ENCODE measurements at regions not wholly inside any gene's neighbourhood (a gene's known extent, or its start where the extent isn't known, plus 50 kb on each side); places are given as distances from the start of the nearest gene placed in this dataset.
"Not testable (repeated sequence)": the region's sequence is repeated elsewhere in the genome, so short reads cannot be mapped to it uniquely, and the experiment has no call there.

DNA sequence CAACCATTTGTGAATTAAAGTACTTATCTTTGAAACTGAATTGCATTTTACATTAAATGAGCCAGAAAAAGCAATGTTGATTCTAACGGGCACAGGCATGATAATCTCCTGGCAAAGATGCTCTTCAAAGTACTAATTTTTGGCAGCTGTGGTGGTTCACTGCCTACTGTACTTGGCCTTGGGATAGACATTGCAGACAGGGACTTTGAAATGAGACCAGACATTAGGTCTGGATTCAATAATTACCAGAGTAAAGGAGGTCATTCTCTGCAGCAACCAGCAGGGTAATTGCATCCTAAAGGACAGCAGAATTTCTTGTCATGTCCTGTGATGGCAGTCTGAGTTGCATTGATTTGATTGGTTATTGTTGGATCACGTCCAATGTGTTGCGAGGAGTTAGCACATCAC lies 986.5 kb downstream of the TDRD15 start:
- DNase-seq (ENCODE audit: low spot score), result no peak

DNA sequence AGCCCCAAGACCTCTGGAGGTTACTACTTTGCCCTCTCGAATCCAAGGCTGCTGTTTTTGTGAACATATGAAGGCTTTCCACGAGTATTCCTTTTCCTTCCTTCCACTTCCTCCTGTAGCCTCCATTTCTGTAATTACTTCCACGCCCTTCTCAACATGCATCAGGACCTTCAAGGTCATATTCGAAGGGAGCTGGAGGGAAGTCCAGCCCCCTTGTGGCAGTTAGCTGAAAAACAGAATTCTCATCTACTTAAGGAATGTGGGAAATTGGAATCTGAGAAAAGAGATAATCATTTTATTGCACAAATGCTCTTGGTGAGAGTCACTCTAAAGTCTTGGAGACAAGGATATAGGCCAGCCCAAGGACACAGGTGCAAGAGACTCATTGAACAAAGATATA lies 1000.2 kb downstream of the TDRD15 start:
- no peak for DNase-seq (ENCODE audit: low spot score)

DNA sequence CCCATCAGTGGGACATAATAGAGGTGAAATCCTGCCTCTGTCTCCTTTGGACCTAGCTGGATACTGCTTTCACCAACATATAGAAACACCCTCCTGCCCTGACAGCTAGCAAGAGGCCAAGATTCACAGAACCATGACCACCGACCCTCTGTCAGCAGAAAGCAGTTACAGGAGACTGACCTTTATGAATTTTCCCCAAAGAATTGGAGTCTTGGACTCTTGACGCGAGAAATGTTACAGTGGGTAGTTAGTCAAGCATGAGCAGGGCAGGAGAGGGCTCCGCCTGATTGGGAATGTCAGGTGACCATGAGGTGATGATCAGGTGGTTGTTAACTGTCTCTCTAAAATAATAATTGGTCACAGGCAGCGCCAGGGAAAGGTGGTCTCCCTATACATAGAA lies 1002.3 kb downstream of the TDRD15 start:
- no peak for DNase-seq (ENCODE audit: low spot score)

DNA sequence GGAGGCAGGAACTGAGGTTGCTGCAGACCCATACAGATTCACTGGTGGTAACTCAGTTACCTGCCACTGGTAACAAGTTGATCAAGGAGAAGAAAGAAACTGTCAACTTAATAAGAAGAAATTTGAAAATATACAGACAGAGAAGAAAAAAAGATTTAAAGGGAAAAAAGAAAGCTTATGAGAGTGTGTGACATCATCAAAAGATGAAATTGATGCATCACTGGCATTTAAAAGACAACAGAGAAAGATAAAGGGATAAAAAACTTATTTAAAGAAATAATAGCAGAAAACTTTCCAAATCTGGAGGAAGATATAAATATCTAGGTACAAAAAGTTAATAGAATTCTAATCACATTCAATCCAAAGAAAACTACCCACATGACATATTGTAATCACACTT lies 1003.2 kb downstream of the TDRD15 start:
- DNase-seq (ENCODE audit: low spot score), result no peak

DNA sequence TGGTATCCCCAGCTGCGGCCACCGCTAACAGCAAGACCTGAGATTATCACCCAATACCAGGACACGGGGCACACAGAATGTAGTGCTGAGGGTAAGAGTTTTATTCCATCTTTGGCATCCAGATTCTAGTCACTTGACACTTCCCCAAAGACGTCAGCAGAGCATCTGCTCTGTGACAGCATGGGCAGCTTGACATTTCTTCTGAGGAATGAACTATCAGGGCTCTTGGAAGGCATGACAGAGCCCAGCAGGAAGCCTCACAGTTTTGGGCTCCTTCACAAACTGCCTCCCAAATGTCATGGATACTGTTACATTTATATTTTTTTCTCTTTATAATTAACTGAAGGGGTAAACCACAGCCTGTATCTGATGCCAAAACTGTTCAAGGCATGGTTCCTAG lies 1010.7 kb downstream of the TDRD15 start:
- no peak for DNase-seq (ENCODE audit: low spot score)

DNA sequence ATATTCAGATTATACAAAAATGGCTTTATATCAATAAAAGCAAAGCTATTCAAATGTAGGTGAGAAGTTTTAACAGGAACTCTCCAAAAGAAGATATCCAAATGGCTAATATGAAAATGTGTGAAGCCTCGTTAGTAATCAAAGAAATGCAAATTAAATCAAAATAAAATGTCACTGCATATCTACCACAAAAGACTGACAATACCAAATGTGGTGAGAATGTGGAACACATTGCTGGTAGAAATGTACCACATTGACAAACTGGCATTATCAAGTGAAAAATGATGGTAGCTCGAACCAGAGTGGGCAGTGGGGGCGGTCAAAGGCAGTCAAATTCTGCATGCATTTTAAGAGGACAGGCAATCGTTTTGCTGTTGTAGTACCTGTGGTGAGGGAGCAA lies 1012.7 kb downstream of the TDRD15 start:
- DNase-seq (ENCODE audit: low spot score), result no peak

DNA sequence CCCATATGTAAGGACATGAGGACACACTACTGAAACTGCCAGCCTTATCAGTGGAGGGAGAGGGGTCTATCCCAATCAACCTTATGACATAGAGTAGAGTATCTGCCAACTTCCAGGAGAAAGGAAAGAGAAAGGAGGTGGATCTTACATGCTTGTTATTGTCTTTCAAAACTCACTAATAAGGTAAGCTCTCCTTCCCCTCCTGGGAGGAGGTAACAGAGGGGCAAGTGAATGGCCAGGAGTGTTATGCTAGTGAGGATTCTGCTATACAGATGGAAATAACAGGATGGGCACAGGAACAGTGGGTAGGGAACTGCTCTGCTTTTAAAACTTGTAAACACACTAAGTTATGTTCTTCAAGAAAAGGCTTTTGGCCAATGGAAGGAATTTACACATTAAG lies 1020.1 kb downstream of the TDRD15 start:
- no peak for DNase-seq (ENCODE audit: low spot score)

DNA sequence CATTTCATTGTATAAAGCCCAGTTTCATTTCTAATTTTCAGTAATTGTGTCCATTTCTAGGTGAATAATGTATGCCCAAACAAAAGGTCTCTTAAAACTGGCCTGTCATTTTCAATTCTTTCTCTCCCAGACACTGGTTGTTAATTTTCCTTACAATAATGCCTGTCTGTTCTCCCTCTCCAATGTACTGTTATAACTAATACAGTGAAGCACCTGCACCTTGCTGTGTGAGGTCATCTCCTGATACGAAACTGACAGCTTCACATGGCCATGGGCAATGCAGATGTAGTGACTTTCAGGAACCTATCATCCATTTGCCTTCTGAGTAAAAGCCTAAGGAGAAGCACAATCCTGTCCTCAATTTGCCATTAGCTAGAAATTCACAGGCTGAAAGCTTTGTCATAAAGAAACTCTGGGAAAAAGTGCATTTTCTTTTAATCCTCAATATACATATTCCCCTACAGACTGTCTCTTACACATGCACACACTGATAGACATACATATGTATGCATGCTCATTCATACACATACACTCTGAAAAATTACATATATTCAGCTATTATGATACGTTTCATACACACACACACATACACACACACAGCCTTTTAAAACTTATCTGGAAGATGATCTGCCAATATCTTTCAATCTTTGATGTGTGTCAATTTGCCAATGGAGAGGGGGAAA lies 1030.3 kb downstream of the TDRD15 start:
- DNase-seq (ENCODE audit: low spot score), result no peak

DNA sequence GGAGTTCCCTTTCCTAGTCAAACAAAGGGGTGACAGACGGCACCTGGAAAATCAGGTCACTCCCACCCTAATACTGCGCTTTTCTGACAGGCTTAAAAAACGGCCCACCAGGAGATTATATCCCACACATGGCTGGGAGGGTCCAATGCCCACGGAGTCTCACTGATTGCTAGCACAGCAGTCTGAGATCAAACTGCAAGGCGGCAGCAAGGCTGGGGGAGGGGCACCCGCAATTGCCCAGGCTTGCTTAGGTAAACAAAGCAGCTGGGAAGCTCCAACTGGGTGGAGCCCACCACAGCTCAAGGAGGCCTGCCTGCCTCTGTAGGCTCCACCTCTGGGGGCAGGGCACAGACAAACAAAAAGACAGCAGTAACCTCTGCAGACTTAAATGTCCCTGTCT lies 1032.9 kb downstream of the TDRD15 start:
- DNase-seq (ENCODE audit: low spot score), result not testable (repeated sequence)

DNA sequence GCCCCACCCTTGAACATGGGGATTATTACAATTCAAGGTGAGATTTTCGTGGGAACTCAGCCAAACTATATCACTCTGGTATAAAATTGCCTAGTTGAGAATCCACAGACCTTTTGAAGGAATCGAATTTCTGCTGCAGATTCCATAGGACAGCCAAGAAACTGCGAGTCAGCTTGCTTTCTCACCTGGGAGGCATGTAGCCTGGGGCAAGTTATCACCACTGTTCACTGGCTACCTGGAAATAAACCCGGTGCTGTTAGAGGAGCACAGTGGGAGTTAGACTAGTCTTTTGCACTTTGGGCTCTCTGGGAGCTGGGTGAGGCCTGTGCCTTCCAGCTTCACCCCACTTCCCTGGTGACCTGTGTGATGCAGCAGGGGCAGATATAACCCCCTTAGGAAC lies 1043.5 kb downstream of the TDRD15 start:
- DNase-seq (ENCODE audit: low spot score), result no peak

DNA sequence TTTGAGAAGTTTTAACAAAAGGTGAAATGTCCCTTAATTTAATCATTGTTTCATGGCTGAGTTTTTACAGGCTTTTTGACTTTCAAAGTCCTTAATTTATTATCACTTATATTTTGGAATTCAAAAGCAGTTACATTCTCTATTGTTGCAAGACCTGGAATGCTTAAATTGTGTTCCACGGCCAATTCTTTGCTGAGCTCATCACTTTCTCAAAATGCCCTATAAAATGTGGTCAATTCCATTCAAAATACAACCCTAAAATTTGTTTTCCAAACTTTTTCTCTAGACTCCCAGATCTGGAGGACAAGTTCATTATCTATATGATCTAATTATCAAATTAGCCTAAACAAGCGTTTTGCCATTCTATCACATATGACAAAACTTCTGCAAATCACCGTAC lies 1051.2 kb downstream of the TDRD15 start:
- no peak for DNase-seq (ENCODE audit: low spot score)

DNA sequence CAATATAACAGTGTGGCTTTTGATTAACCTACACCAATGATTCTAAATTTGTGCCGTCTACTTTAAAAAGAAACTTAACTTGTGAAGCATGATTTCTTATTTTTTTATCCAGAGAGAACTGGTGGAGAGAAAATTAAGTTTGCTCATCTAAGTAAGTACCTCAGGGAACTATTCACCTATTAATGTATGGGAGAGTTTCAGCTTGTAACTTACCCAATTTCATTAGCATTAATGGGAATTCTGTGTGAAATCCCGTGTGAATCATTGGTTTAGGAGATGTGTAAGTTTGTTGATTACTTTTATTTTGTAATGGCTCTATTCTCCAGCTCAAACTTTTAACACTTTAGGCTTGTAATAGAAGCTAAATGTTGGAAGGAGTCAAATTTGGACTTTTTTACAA lies 1061.5 kb downstream of the TDRD15 start:
- no peak for DNase-seq (ENCODE audit: low spot score)

DNA sequence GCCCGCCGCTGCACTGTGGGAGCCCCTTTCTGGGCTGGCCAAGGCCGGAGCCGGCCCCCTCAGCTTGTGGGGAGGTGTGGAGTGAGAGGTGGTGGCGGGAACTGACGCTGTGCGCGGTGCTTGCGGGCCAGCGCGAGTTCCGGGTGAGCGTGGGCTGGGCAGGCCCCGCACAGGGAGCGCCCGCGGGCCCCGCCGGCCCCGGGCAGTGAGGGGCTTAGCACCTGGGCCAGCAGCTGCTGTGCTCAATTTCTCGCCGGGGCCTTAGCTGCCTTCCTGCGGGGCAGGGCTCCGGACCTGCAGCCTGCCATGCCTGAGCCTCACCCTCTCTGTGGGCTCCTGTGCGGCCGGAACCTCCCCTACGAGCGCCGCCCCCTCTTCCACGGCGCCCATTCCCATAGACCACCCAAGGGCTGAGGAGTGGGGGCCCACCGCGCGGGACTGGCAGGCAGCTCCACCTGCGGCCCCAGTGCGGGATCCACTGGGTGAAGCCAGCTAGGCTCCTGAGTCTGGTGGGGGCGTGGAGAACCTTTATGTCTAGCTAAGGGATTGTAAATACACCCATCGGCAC lies 1062.6 kb downstream of the TDRD15 start:
- not testable (repeated sequence) for DNase-seq (ENCODE audit: low spot score)

DNA sequence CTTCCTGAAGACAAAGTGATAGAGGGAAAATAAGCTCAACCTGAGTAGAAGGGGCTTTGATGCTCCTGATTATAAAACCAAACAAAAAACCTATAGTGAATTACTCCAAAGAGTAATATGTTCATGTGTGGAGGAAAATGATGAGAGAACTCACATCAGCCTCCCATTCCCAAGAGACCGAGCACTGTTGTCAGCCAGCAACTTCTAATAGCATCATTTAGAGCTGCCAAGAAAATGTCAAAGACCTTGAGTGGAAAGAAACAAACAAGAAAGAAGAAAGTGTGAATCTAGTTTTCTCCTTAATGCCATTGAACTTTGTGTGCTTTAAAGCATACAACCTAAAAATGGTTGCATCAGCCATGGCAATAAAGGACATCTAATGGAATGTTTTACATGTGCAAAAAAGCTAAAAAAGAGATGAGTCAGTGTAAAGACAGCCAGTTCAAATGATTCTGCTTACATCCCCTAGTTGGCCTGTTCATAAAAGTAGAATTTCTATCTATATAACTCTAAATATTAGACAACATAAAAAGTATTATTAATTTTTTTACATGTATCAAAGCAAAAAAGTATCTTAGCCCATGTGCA lies 1066.2 kb downstream of the TDRD15 start:
- no peak for DNase-seq (ENCODE audit: low spot score)

DNA sequence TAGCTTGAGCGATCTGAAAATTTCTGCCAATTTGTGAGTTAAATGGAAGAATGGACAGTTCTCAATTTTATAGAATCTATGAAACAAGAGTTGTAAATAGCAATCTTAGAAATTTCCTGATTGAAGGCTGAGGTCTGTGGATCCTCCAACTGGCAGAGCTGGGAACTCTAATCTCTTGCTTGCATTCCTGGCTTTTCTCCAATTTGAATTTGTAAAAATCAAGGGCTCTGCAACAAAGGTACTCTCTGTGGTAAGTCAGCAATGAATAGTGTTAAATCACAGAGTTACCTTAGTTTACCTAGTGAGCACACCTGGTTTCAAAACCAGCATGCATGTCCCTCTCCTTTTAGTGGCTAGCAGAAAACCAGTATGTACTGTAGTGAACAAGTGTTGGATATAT lies 1070.5 kb downstream of the TDRD15 start:
- DNase-seq (ENCODE audit: low spot score), result no peak

DNA sequence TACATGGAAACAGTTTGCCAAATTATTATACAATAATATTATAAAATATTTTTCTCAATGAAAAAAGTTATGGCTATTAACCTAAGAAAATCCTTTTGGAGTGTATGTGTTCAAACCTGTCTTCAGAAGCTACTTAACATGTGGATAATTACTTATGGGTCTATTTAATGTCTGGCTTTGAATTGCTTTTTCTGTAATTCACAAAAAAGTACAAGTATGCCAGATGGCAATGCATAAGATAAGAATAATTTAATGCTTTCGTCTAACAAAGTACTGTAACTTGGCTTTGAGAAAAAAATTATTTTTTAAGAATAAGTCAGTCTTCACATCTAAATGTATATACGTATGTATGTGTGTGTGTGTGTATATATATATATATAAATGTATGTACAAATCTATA lies 1073.0 kb downstream of the TDRD15 start:
- DNase-seq (ENCODE audit: low spot score), result no peak

DNA sequence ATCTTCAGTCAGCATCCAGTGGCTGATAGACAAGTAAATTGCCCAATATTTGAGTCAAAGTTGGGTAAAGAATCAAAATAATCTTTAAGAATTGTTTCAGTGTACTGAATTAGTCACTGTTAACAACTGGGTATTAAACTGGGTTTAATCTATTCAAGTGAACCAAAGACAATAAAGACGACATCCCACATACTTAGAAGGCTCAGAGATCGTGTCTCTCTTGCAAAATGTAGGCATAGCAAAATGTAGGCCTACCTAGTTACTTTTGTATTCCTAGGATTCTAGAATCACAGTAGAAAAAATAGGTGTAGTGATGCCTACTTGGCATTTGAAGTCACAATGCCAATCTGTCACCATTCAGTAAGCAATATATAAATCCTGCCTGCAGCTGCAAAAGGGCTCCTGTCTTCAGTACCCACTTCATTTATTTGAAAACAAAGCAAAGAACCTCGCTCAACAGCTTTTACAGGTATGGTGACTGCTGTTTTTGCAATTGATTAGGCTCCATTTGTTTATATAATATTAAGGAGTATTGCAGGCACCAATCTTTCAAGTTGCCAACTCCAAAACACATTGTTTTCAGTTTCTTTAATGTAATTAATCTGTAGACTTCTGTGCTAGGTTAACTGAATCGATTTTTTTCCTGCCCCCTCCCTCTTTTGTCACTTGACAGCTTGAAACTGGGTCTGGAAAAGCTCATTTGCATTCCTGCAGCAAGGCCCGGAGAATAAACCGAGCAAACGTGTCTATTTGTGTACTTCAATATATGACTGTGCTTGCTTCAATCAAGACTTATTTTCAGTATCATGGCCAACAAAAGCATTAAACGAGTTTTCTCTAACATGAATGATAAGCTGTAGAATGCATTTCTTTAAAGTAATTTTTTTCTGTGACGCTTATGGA lies 1074.9 kb downstream of the TDRD15 start:
- no peak for DNase-seq (ENCODE audit: low spot score)

DNA sequence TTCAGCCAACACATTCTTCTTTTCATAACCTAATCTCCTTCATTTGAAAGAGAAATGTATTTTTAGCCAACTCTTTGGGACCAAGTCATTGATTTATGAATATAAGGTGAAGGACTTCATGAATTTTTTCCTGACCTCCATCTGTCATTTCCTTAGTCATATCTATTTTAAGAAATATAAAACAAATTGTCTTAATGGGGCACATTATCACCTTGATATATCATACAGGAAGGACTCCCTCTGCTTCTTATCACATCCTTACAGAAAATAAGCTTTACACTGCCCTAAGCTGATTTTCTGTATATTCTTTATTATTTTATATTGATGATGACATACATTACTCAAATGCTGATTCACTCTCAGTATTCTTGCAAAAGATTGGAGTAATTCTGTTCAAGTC lies 1076.2 kb downstream of the TDRD15 start:
- DNase-seq (ENCODE audit: low spot score), result no peak

DNA sequence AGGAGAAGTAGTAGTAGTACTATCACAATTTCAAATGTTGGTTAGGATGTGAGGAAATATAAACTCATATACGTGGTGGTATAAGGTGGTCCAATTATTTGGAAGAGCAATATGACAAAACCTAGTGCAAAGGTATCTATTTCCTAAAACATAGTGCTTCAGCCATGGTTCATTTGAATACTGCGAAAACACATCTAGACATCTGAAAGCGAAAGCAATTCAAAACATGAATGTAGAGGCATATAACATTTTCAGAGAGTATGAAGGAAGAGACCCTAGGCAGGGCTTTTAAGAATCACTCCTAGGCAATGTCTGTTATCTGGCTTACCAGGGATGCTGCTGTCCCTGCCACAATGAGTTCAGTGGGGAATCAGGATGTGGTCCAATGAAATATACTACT lies 1085.8 kb downstream of the TDRD15 start:
- DNase-seq (ENCODE audit: low spot score), result no peak

DNA sequence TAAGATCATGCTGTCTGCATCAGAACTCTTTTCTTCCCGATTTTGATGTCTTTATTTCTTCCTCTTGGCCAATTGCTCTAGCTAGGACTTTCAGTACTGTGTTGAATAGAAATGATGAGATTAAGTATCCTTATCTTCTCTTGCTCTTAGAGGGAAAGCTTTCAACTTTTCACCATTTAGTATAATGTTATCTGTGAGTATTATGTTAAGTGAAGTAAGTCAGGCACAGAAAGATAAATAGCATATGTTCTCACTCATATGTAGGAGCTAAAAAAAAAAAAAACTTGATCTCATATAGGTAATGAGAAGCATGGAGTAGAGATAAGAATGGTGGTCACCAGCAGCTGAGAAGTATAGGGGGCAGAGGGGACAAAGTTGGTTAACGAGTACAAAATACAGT lies 1089.5 kb downstream of the TDRD15 start:
- no peak for DNase-seq (ENCODE audit: low spot score)

DNA sequence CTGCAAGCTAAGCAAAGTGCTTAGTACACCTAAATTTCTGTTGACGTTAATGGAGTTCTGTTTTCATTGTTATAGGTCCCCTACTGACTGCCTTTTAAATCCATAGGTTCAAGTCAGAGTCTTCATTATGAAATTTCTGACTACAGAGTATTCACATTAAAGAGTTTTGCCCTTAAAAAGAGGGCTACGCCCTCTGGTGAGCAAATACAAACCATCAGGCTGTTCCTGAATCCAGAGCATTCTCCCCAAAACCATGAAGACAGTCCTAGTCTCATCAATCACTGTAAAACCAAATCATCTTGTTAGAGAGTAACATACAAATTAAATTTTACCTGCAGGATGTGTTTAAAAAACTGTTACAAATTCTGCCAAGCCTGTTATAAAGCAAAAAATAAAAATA lies 1091.7 kb downstream of the TDRD15 start:
- DNase-seq (ENCODE audit: low spot score), result no peak

DNA sequence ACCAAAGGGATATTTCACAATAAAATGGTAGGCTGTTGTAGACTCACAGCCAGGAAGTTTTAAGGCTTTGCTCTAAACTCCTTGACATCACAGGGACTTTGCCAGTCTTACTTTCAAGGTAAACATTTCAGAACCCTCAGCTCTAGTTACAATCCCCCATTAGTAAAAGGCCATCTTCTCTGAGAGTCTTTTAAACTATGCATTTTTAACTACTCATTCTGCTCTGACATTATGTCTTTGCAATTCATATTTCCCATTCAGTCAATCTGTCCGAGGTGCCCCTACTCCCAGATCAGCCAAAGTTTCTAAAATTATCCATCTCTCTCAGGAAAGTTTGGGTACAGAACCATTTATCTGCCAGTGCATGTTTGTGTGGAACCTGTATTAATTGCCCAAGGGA lies 1094.1 kb downstream of the TDRD15 start:
- no peak for DNase-seq (ENCODE audit: low spot score)

DNA sequence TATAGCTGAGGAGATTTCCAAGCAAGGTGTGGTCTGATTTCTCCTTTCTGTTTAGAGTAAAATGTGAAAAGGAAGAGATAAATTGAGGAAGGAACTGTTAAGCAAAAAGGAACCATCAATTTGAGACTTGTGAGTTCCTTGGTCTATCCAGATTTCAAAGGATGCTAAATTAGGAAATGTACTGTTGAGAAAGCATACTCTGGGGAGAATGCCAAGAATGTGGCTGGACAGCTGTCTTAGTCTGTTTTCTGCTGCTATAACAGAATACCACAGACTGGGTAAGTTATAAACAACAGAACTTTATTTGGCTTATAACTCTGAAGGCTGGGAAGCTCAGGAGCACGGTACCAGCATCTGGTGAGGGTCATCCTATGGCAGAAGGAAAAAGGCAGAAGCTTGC lies 1097.2 kb downstream of the TDRD15 start:
- no peak for DNase-seq (ENCODE audit: low spot score)

All from CD4-positive, alpha-beta T cell treated with Interleukin-15 for 4 hours (primary cell).